ENCODE measurements at regions not wholly inside any gene's neighbourhood (a gene's known extent, or its start where the extent isn't known, plus 50 kb on each side); places are given as distances from the start of the nearest gene placed in this dataset.
A peak's percentile ranks its signal among the peaks of the same experiment; 100 is the strongest.

DNA sequence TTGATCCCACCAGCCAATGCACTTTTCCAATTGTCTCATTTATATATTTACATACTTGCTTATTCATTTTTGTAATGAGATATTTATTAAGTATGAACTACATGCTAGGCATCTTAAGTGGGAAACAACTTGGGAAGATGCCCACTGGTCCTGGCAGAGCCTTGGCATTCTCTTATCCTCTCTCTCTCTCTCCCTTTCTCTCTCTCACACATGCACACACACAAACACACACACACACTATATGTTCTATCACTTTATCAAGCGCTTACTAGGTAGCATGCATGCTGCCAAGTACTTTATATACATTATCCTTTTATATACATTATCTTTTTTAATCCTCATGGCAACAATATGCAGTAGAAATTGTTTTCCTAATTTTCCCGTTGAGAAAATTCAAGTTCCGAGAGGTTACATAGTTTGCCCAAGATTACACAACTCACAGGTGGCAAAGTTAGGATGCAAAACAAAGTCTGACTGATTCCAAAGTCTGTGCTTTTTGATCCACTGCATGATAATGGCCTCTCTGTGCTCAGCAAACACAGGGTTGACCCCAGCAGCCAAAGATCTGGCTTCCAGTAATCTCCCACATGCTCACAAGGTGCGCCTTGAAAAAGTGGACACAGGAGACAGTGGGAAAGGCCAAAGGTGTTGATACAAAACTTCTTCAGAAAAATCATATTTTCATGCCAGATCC, 173.1 kb upstream of the KLF3 start (continued):
- TF ChIP-seq, protein P1, sequence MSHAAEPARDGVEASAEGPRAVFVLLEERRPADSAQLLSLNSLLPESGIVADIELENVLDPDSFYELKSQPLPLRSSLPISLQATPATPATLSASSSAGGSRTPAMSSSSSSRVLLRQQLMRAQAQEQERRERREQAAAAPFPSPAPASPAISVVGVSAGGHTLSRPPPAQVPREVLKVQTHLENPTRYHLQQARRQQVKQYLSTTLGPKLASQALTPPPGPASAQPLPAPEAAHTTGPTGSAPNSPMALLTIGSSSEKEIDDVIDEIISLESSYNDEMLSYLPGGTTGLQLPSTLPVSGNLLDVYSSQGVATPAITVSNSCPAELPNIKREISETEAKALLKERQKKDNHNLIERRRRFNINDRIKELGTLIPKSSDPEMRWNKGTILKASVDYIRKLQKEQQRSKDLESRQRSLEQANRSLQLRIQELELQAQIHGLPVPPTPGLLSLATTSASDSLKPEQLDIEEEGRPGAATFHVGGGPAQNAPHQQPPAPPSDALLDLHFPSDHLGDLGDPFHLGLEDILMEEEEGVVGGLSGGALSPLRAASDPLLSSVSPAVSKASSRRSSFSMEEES (CRISPR knock-in tag; IDR thresholded peaks at IDR 0.05) = peak; percentile 84
- TF ChIP-seq SAP130 (CRISPR knock-in tag; IDR thresholded peaks at IDR 0.05; ENCODE audit: low read depth) (peak; percentile 86), CREB1 (IDR thresholded peaks at IDR 0.05) (no peak), CREB1 (CRISPR knock-in tag; IDR thresholded peaks at IDR 0.05) (peak; percentile 76), TAF1 (CRISPR knock-in tag; IDR thresholded peaks at IDR 0.05) (no peak), SIN3B (IDR thresholded peaks at IDR 0.05; ENCODE audit: low read length) (no peak), ZNF562 (CRISPR knock-in tag; IDR thresholded peaks at IDR 0.05; ENCODE audit: borderline replicate concordance) (no peak), ZSCAN9 (CRISPR knock-in tag; IDR thresholded peaks at IDR 0.05; ENCODE audit: borderline replicate concordance) (peak; percentile 70; the same call in 1 of the 2 replicates), HDAC1 (CRISPR knock-in tag; IDR thresholded peaks at IDR 0.05) (peak; percentile 85), IRX3 (CRISPR knock-in tag; IDR thresholded peaks at IDR 0.05; ENCODE audit: borderline replicate concordance, low read depth) (no peak), HNRNPUL1 (IDR thresholded peaks at IDR 0.05; ENCODE audit: low read depth, low read length) (no peak)
- TF ChIP-seq, protein P2, sequence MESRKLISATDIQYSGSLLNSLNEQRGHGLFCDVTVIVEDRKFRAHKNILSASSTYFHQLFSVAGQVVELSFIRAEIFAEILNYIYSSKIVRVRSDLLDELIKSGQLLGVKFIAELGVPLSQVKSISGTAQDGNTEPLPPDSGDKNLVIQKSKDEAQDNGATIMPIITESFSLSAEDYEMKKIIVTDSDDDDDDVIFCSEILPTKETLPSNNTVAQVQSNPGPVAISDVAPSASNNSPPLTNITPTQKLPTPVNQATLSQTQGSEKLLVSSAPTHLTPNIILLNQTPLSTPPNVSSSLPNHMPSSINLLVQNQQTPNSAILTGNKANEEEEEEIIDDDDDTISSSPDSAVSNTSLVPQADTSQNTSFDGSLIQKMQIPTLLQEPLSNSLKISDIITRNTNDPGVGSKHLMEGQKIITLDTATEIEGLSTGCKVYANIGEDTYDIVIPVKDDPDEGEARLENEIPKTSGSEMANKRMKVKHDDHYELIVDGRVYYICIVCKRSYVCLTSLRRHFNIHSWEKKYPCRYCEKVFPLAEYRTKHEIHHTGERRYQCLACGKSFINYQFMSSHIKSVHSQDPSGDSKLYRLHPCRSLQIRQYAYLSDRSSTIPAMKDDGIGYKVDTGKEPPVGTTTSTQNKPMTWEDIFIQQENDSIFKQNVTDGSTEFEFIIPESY (CRISPR knock-in tag; IDR thresholded peaks at IDR 0.05) = peak; percentile 48; the same call in 1 of the 2 replicates
- TF ChIP-seq, protein P3, sequence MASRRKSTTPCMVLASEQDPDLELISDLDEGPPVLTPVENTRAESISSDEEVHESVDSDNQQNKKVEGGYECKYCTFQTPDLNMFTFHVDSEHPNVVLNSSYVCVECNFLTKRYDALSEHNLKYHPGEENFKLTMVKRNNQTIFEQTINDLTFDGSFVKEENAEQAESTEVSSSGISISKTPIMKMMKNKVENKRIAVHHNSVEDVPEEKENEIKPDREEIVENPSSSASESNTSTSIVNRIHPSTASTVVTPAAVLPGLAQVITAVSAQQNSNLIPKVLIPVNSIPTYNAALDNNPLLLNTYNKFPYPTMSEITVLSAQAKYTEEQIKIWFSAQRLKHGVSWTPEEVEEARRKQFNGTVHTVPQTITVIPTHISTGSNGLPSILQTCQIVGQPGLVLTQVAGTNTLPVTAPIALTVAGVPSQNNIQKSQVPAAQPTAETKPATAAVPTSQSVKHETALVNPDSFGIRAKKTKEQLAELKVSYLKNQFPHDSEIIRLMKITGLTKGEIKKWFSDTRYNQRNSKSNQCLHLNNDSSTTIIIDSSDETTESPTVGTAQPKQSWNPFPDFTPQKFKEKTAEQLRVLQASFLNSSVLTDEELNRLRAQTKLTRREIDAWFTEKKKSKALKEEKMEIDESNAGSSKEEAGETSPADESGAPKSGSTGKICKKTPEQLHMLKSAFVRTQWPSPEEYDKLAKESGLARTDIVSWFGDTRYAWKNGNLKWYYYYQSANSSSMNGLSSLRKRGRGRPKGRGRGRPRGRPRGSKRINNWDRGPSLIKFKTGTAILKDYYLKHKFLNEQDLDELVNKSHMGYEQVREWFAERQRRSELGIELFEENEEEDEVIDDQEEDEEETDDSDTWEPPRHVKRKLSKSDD (CRISPR knock-in tag; IDR thresholded peaks at IDR 0.05; ENCODE audit: low read depth) = no peak; the same call in 1 of the 2 replicates
- TF ChIP-seq, protein P4, sequence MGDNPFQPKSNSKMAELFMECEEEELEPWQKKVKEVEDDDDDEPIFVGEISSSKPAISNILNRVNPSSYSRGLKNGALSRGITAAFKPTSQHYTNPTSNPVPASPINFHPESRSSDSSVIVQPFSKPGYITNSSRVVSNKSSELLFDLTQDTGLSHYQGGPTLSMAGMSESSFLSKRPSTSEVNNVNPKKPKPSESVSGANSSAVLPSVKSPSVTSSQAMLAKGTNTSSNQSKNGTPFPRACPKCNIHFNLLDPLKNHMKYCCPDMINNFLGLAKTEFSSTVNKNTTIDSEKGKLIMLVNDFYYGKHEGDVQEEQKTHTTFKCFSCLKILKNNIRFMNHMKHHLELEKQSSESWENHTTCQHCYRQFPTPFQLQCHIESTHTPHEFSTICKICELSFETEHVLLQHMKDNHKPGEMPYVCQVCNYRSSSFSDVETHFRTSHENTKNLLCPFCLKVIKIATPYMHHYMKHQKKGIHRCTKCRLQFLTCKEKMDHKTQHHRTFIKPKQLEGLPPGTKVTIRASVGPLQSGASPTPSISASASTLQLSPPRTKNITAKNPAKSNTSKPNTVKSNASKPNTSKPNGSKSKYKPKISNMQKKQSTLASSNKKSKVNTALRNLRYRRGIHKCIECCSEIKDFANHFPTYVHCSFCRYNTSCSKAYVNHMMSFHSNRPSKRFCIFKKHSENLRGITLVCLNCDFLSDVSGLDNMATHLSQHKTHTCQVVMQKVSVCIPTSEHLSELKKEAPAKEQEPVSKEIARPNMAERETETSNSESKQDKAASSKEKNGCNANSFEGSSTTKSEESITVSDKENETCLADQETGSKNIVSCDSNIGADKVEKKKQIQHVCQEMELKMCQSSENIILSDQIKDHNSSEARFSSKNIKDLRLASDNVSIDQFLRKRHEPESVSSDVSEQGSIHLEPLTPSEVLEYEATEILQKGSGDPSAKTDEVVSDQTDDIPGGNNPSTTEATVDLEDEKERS (CRISPR knock-in tag; IDR thresholded peaks at IDR 0.05) = no peak
- TF ChIP-seq, protein P5, sequence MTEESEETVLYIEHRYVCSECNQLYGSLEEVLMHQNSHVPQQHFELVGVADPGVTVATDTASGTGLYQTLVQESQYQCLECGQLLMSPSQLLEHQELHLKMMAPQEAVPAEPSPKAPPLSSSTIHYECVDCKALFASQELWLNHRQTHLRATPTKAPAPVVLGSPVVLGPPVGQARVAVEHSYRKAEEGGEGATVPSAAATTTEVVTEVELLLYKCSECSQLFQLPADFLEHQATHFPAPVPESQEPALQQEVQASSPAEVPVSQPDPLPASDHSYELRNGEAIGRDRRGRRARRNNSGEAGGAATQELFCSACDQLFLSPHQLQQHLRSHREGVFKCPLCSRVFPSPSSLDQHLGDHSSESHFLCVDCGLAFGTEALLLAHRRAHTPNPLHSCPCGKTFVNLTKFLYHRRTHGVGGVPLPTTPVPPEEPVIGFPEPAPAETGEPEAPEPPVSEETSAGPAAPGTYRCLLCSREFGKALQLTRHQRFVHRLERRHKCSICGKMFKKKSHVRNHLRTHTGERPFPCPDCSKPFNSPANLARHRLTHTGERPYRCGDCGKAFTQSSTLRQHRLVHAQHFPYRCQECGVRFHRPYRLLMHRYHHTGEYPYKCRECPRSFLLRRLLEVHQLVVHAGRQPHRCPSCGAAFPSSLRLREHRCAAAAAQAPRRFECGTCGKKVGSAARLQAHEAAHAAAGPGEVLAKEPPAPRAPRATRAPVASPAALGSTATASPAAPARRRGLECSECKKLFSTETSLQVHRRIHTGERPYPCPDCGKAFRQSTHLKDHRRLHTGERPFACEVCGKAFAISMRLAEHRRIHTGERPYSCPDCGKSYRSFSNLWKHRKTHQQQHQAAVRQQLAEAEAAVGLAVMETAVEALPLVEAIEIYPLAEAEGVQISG (CRISPR knock-in tag; IDR thresholded peaks at IDR 0.05) = peak; percentile 77
- TF ChIP-seq, protein P6, sequence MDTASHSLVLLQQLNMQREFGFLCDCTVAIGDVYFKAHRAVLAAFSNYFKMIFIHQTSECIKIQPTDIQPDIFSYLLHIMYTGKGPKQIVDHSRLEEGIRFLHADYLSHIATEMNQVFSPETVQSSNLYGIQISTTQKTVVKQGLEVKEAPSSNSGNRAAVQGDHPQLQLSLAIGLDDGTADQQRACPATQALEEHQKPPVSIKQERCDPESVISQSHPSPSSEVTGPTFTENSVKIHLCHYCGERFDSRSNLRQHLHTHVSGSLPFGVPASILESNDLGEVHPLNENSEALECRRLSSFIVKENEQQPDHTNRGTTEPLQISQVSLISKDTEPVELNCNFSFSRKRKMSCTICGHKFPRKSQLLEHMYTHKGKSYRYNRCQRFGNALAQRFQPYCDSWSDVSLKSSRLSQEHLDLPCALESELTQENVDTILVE (CRISPR knock-in tag; IDR thresholded peaks at IDR 0.05) = peak; percentile 57; the same call in 1 of the 2 replicates
